ENCODE measurements at regions not wholly inside any gene's neighbourhood (a gene's known extent, or its start where the extent isn't known, plus 50 kb on each side); places are given as distances from the start of the nearest gene placed in this dataset.

DNA sequence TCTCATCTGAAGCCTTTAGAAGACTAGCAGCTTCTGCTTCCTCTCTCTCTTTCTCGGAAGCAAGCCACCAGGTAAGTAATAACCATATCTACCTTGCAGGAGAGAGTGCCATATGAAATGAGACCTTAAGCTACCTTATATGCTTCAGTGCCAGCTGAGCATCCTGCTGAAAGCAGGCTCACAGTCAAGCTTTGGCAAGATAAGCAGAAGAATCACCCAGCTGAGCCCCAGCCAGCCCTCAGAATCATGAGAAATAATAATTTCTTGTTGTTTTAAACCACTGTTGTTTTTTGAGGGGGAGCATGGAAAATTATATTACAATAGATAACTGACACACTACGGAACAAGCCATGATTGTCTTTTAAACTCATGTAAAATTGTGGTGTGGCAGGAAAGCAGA, 514.4 kb downstream of the MBD2 start:
- Mint-ChIP-seq H3K27ac (no peak overlapping the region), H3K4me1 (no peaks in the 10 kb centered on the region)

DNA sequence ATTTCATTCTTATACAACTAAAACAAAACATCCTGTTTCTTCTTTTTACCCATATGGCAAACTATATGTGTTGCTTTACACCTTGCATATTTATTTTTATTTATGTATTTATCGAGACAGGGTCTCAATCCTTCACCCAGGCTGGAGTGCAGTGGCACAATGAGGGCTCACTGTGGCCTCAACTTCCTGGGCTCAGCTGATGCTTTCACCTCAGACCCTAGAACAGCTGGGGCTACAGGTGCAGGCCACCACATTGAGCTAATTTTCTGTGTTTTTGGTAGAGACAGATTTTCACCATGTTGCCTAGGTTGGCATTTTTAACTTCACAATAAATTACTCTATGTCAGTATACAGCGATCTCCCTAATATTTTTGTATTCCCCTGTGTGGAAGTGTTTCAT, 522.0 kb downstream of the MBD2 start:
- Mint-ChIP-seq H3K27me3 (ENCODE audit: low read depth) (no peaks in the 10 kb centered on the region), H3K4me1 (no peaks in the 10 kb centered on the region), H3K27ac (no peak overlapping the region), H3K4me3 (no peak overlapping the region), H3K9me3 (no peaks in the 10 kb centered on the region), H3K36me3 (ENCODE audit: low read depth) (no peaks in the 10 kb centered on the region)
- TF ChIP-seq CTCF (IDR thresholded peaks at IDR 0.05; ENCODE audit: unreplicated experiment in 3 of 3), result no peak

More for the DNA sequence above, 514.4 kb downstream of the MBD2 start:
- no peak overlapping the region for H3K4me3 Mint-ChIP-seq
- no peak for TF ChIP-seq CTCF (IDR thresholded peaks at IDR 0.05; ENCODE audit: unreplicated experiment in 3 of 3)
- no peaks in the 10 kb centered on the region for H3K9me3 Mint-ChIP-seq
- no peaks in the 10 kb centered on the region for H3K27me3 Mint-ChIP-seq (ENCODE audit: low read depth)
- no peaks in the 10 kb centered on the region for H3K36me3 Mint-ChIP-seq (ENCODE audit: low read depth)

- no peak for TF ChIP-seq CTCF (IDR thresholded peaks at IDR 0.05; ENCODE audit: unreplicated experiment in 3 of 3)
- Mint-ChIP-seq H3K4me3 (no peak overlapping the region), H3K27ac (no peak overlapping the region), H3K4me1 (no peaks in the 10 kb centered on the region), H3K27me3 (ENCODE audit: low read depth) (no peaks in the 10 kb centered on the region), H3K9me3 (no peaks in the 10 kb centered on the region), H3K36me3 (ENCODE audit: low read depth) (no peaks in the 10 kb centered on the region)
Measured at GRCh38 chr18:53701697-53702096, 522.8 kb downstream of the MBD2 start.

DNA sequence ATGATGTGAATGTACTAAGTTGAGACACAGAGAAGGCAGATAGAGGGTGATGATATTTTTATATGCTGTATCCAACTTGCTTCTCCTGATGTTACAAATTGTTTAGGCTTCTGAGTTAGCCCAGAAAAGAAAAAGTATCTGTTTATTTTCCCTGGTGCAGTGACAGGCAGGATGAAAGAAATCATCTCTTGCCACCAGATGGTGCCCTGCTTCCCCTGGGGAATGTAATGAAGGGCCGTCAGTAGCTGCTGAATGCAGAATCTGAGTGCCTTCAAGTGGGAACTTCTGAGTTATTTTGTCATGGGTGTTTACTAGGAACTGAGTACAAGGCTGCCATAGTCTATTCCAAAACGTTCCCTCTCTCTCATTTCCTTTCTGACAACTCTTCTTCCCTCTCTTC, 525.6 kb downstream of the MBD2 start:
- no peaks in the 10 kb centered on the region for H3K27me3 Mint-ChIP-seq (ENCODE audit: low read depth)
- no peak overlapping the region for H3K4me3 Mint-ChIP-seq
- no peaks in the 10 kb centered on the region for H3K4me1 Mint-ChIP-seq
- H3K36me3 Mint-ChIP-seq (ENCODE audit: low read depth), result no peaks in the 10 kb centered on the region
- TF ChIP-seq CTCF (IDR thresholded peaks at IDR 0.05; ENCODE audit: unreplicated experiment in 3 of 3), result peak; percentile 57 to 68 (median 61)
- H3K27ac Mint-ChIP-seq, result peak overlapping the region in 1 of 3 experiments; percentile 38
- no peaks in the 10 kb centered on the region for H3K9me3 Mint-ChIP-seq

DNA sequence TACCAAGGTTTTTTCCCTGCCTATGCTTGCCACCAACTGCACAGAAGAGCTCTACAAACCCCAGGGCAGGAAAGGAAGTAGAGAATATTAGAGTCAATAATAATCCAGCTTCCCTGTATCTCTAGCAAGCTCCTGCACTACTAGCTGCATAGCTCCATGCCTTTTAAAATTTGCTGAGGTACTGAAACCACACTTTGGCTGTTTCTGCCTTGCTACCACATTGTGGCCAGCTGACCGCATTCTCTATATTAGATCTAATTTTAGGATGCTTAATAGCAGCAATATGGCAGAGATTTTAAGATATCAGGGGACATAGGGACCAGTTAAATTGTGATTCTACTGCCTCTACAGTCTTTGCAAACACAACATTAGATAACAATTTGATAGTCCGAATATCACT, 534.6 kb downstream of the MBD2 start:
- H3K27ac Mint-ChIP-seq, result no peak overlapping the region
- H3K36me3 Mint-ChIP-seq (ENCODE audit: low read depth), result no peaks in the 10 kb centered on the region
- no peaks in the 10 kb centered on the region for H3K4me1 Mint-ChIP-seq
- no peak overlapping the region for H3K4me3 Mint-ChIP-seq
- H3K9me3 Mint-ChIP-seq, result no peaks in the 10 kb centered on the region
- no peaks in the 10 kb centered on the region for H3K27me3 Mint-ChIP-seq (ENCODE audit: low read depth)
- TF ChIP-seq CTCF (IDR thresholded peaks at IDR 0.05; ENCODE audit: unreplicated experiment in 3 of 3), result no peak

DNA sequence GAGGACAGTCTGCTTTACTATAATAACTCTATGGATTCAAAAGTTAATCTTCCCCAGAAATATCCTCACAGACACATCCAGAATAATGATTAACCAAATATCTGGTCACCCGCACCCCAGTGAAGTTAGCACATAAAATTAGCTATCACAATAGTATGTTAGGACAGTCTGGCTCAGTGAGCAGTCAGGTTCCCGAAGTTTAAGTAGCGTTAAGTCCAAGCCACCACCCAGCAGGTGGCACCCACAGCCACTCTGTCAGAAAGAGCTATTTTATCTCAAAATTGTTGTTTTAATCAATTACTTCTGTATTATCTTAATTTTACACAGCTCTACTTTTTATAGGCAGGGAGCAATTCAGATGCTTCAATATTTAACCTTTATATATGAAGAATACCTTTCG, 537.5 kb downstream of the MBD2 start:
- Mint-ChIP-seq H3K4me3 (no peak overlapping the region), H3K27me3 (ENCODE audit: low read depth) (no peaks in the 10 kb centered on the region), H3K27ac (no peak overlapping the region), H3K9me3 (no peaks in the 10 kb centered on the region), H3K4me1 (no peaks in the 10 kb centered on the region), H3K36me3 (ENCODE audit: low read depth) (no peaks in the 10 kb centered on the region)
- TF ChIP-seq CTCF (IDR thresholded peaks at IDR 0.05; ENCODE audit: unreplicated experiment in 3 of 3), result no peak
